ENCODE measurements at regions not wholly inside any gene's neighbourhood (a gene's known extent, or its start where the extent isn't known, plus 50 kb on each side); places are given as distances from the start of the nearest gene placed in this dataset.

GRCh38 chr2:41000374-41000773, 548.5 kb upstream of the SLC8A1 start:
- WGBS (ENCODE audit: insufficient coverage, insufficient replicate concordance, low lambda C conversion rate, missing lambda C conversion rate): 0% methylated on average over 1 of the region's 1 CpG
- Histone ChIP-seq H3K27me3 (replicated peaks in 1 of 2; ENCODE audit: control insufficient read depth in 2 of 2, insufficient read depth in 2 of 2, low read length in 1 of 2) (no peaks in the 10 kb centered on the region), H3K4me2 (ENCODE audit: control insufficient read depth, insufficient read depth) (no peak overlapping the region), H3K9me3 (replicated peaks; ENCODE audit: control insufficient read depth, insufficient read depth, low read length) (no peaks in the 10 kb centered on the region), H4K20me1 (ENCODE audit: control insufficient read depth, insufficient read depth) (no peaks in the 10 kb centered on the region), H3K27ac (ENCODE audit: control insufficient read depth, insufficient read depth) (no peak overlapping the region), H3K4me3 (no peak overlapping the region), H3K9ac (ENCODE audit: control insufficient read depth, insufficient read depth, low read length) (no peak overlapping the region), H2AFZ (ENCODE audit: control insufficient read depth, low read depth, low read length) (no peak overlapping the region), H3K36me3 (ENCODE audit: control insufficient read depth in 2 of 2, insufficient read depth in 2 of 2, low read length in 1 of 2) (no peaks in the 10 kb centered on the region), H3K79me2 (ENCODE audit: control insufficient read depth, insufficient read depth, low read length) (no peaks in the 10 kb centered on the region), H3K4me1 (ENCODE audit: control insufficient read depth, insufficient read depth, low read length) (no peaks in the 10 kb centered on the region)
- ChIA-PET CTCF (interaction anchor here (0.7 kb wide), 1 partner anchor 10 kb away, joined by 3 read pairs; no protein-coding TSS in a partner anchor), POLR2A (no interaction called here), SMC1A (ENCODE audit: uncharacterized antibody, unreplicated experiment) (no interaction called here), RAD21 (ENCODE audit: unreplicated experiment) (no interaction called here)
- in situ Hi-C loops (cut with MboI): no loop called here
- no TSS peak for BruUV-seq (replicated peaks)
- no peak for ATAC-seq
- TF ChIP-seq NR2C2 (IDR thresholded peaks at IDR 0.05; ENCODE audit: borderline replicate concordance, control insufficient read depth, insufficient read length, low read depth) (no peak), NKRF (conservative IDR thresholded peaks at IDR 0.05) (no peak), REST (IDR thresholded peaks at IDR 0.05; ENCODE audit: low read depth, low read length) (no peak), KDM1A (IDR thresholded peaks at IDR 0.05; ENCODE audit: borderline replicate concordance) (no peak), GATAD2B (conservative IDR thresholded peaks at IDR 0.05; ENCODE audit: low read depth) (no peak), ASH2L (IDR thresholded peaks at IDR 0.05; ENCODE audit: borderline replicate concordance, low read depth) (no peak), JUND (IDR thresholded peaks at IDR 0.05; ENCODE audit: low read depth, low read length) (no peak), ZNF24 (IDR thresholded peaks at IDR 0.05) (no peak), ZBTB33 (IDR thresholded peaks at IDR 0.05) (no peak), RCOR1 (conservative IDR thresholded peaks at IDR 0.05; ENCODE audit: low read depth, low read length) (no peak), PAX8 (IDR thresholded peaks at IDR 0.05) (no peak), PKNOX1 (IDR thresholded peaks at IDR 0.05) (no peak), CREM (IDR thresholded peaks at IDR 0.05; ENCODE audit: low read depth) (no peak)
- FAIRE-seq: no peak
- no peak for DNase-seq (ENCODE audit: low read depth, low spot score)
- intact Hi-C loops (cut with micrococcal nuclease; ENCODE audit: unreplicated experiment): no loop called here

Data from GM12878 (cell line).